WTC11 (cell line): ENCODE measurements at regions not wholly inside any gene's neighbourhood (a gene's known extent, or its start where the extent isn't known, plus 50 kb on each side); places are given as distances from the start of the nearest gene placed in this dataset.

Source experiments
- ATAC-seq: fragments of 200-7000 bp; cut with Tn5 transposase; 2 replicates; pipeline ENCODE4 v1.10.0; 2021; ENCODE audit warnings: mild to moderate bottlenecking, moderate library complexity
- CTCF ChIA-PET: fragments of 300-600 bp; sonication (Branson Sonifier 250); formaldehyde crosslinking; loops from one replicate; lab custom pipeline; 2021; ENCODE audit warnings: antibody characterized with exemption; lab: Charles Lee
- POLR2A ChIA-PET: fragments of 350-600 bp; sonication (Branson Sonifier 250); formaldehyde crosslinking; loops from one replicate; lab custom pipeline; 2021; ENCODE audit warnings: antibody characterized with exemption; lab: Charles Lee
- DNase-seq: peaks from one replicate; pipeline ENCODE4 v3.0.0; 2021; ENCODE audit warnings: low spot score
- H3K27ac Mint-ChIP-seq: 2 replicates; pipeline ENCODE4 v1.8.0; 2021; ENCODE audit warnings: mixed read lengths
- H3K27me3 Mint-ChIP-seq: 2 replicates; pipeline ENCODE4 v1.8.0; 2021; ENCODE audit warnings: low read depth, mild to moderate bottlenecking, moderate library complexity, mixed read lengths
- H3K36me3 Mint-ChIP-seq: 2 replicates; pipeline ENCODE4 v1.8.0; 2021; ENCODE audit warnings: mixed read lengths
- H3K4me1 Mint-ChIP-seq: 2 replicates; pipeline ENCODE4 v1.8.0; 2022; ENCODE audit warnings: mixed read lengths
- H3K4me3 Mint-ChIP-seq: 2 replicates; pipeline ENCODE4 v1.8.0; 2021; ENCODE audit warnings: mild to moderate bottlenecking, moderate library complexity, mixed read lengths
- H3K9me3 Mint-ChIP-seq: 2 replicates; pipeline ENCODE4 v1.8.0; 2021; ENCODE audit warnings: mixed read lengths
- AFF4 ChIP-seq: sonication (generic); formaldehyde crosslinking; IDR thresholded peaks from 2 replicates; pipeline ENCODE4 v1.8.1; 2023; ENCODE audit warnings: mild to moderate bottlenecking, missing genetic modification reagents, borderline replicate concordance
- AR ChIP-seq: fragments of 250-450 bp; sonication (Bioruptor Pico); IDR thresholded peaks from 2 replicates; pipeline ENCODE4 v1.9.0; 2021; ENCODE audit warnings: mild to moderate bottlenecking
- ATF3 ChIP-seq: sonication (generic); formaldehyde crosslinking; conservative IDR thresholded peaks from 2 replicates; pipeline ENCODE4 v1.8.1; 2022; ENCODE audit warnings: mild to moderate bottlenecking, missing genetic modification reagents
- E2F5 ChIP-seq: sonication (generic); formaldehyde crosslinking; IDR thresholded peaks from 2 replicates; pipeline ENCODE4 v1.8.1; 2022; ENCODE audit warnings: mild to moderate bottlenecking, moderate library complexity, missing genetic modification reagents
- ERG ChIP-seq: fragments of 250-450 bp; sonication (Bioruptor Pico); IDR thresholded peaks from 2 replicates; pipeline ENCODE4 v1.8.0; 2021; ENCODE audit warnings: mild to moderate bottlenecking
- ETV6 ChIP-seq: sonication (generic); formaldehyde crosslinking; IDR thresholded peaks from 2 replicates; pipeline ENCODE4 v1.8.1; 2022; ENCODE audit warnings: mild to moderate bottlenecking, missing genetic modification reagents
- FOXJ3 ChIP-seq: sonication (generic); formaldehyde crosslinking; IDR thresholded peaks from 2 replicates; pipeline ENCODE4 v1.9.0; 2021; ENCODE audit warnings: missing genetic modification reagents, mild to moderate bottlenecking, borderline replicate concordance
- FOXK1 ChIP-seq: sonication (generic); formaldehyde crosslinking; IDR thresholded peaks from 2 replicates; pipeline ENCODE4 v1.8.0; 2022; ENCODE audit warnings: mild to moderate bottlenecking, moderate library complexity, missing genetic modification reagents
- HMGXB4 ChIP-seq: sonication (generic); formaldehyde crosslinking; IDR thresholded peaks from 2 replicates; pipeline ENCODE4 v1.8.1; 2023; ENCODE audit warnings: mild to moderate bottlenecking, moderate library complexity, missing genetic modification reagents
- JUN ChIP-seq: sonication (generic); formaldehyde crosslinking; IDR thresholded peaks from 2 replicates; pipeline ENCODE4 v1.8.0; 2023; ENCODE audit warnings: mild to moderate bottlenecking, missing genetic modification reagents
- MAX ChIP-seq: sonication (generic); formaldehyde crosslinking; IDR thresholded peaks from 2 replicates; pipeline ENCODE4 v1.8.0; 2022; ENCODE audit warnings: mild to moderate bottlenecking, missing genetic modification reagents
- MYBL2 ChIP-seq: sonication (generic); formaldehyde crosslinking; IDR thresholded peaks from 2 replicates; pipeline ENCODE4 v1.8.1; 2023; ENCODE audit warnings: mild to moderate bottlenecking, moderate library complexity, missing genetic modification reagents
- NFATC4 ChIP-seq: fragments of 250-450 bp; sonication (Bioruptor Pico); IDR thresholded peaks from 2 replicates; pipeline ENCODE4 v1.9.0; 2021; ENCODE audit warnings: mild to moderate bottlenecking
- OVOL2 ChIP-seq: fragments of 250-450 bp; sonication (Bioruptor Pico); IDR thresholded peaks from 2 replicates; pipeline ENCODE4 v1.9.0; 2021; ENCODE audit warnings: mild to moderate bottlenecking, borderline replicate concordance
- SMAD4 ChIP-seq: sonication (generic); formaldehyde crosslinking; IDR thresholded peaks from 2 replicates; pipeline ENCODE4 v1.8.0; 2022; ENCODE audit warnings: mild to moderate bottlenecking, missing genetic modification reagents
- SOX15 ChIP-seq: fragments of 250-450 bp; sonication (Bioruptor Pico); IDR thresholded peaks from 2 replicates; pipeline ENCODE4 v1.9.0; 2021; ENCODE audit warnings: mild to moderate bottlenecking
- SP1 ChIP-seq: sonication (generic); formaldehyde crosslinking; conservative IDR thresholded peaks from 2 replicates; pipeline ENCODE4 v1.8.1; 2022; ENCODE audit warnings: missing genetic modification reagents
- TEAD4 ChIP-seq: sonication (generic); formaldehyde crosslinking; IDR thresholded peaks from 2 replicates; pipeline ENCODE4 v1.8.0; 2022; ENCODE audit warnings: mild to moderate bottlenecking, missing genetic modification reagents
- TP53 ChIP-seq: sonication (generic); formaldehyde crosslinking; IDR thresholded peaks from 2 replicates; pipeline ENCODE4 v1.8.1; 2023; ENCODE audit warnings: mild to moderate bottlenecking, missing genetic modification reagents
- ZMAT4 ChIP-seq: fragments of 250-450 bp; sonication (Bioruptor Pico); IDR thresholded peaks from 2 replicates; pipeline ENCODE4 v1.9.0; 2021; ENCODE audit warnings: mild to moderate bottlenecking
- ZNF219 ChIP-seq: sonication (generic); formaldehyde crosslinking; IDR thresholded peaks from 2 replicates; pipeline ENCODE4 v1.8.0; 2023; ENCODE audit warnings: missing genetic modification reagents, mild to moderate bottlenecking, borderline replicate concordance
- ZNF232 ChIP-seq: sonication (generic); formaldehyde crosslinking; IDR thresholded peaks from 2 replicates; pipeline ENCODE4 v1.8.0; 2022; ENCODE audit warnings: mild to moderate bottlenecking, missing genetic modification reagents

GRCh38 chr10:29856295-29856694 lies 203.1 kb downstream of the JCAD start:
- ChIA-PET POLR2A (no interaction called here), CTCF (no interaction called here)
- Mint-ChIP-seq H3K4me3 (no peak overlapping the region), H3K27me3 (no peaks in the 10 kb centered on the region), H3K4me1 (peaks cover 6% of the 10 kb centered on the region), H3K27ac (no peak overlapping the region)
- no peak for ATAC-seq
- TF ChIP-seq AFF4 (CRISPR knock-in tag) (no peak), NFATC4 (no peak), FOXJ3 (CRISPR knock-in tag) (no peak), SMAD4 (no peak), MAX (no peak), OVOL2 (CRISPR knock-in tag) (no peak), AR (CRISPR knock-in tag) (no peak), MYBL2 (no peak), TEAD4 (CRISPR knock-in tag) (no peak)
- TF ChIP-seq, all 79 proteins: peak for 0
- DNase-seq, result no peak
- no peaks in the 10 kb centered on the region for H3K36me3 Mint-ChIP-seq
- H3K9me3 Mint-ChIP-seq, result no peaks in the 10 kb centered on the region

- ATAC-seq, result no peak
- H3K36me3 Mint-ChIP-seq, result no peaks in the 10 kb centered on the region
- H3K27ac Mint-ChIP-seq, result no peak overlapping the region
- DNase-seq, result no peak
- ChIA-PET CTCF (no interaction called here), POLR2A (no interaction called here)
- no peaks in the 10 kb centered on the region for H3K9me3 Mint-ChIP-seq
- H3K27me3 Mint-ChIP-seq, result no peaks in the 10 kb centered on the region
- no peak for TF ChIP-seq SMAD4
- TF ChIP-seq, all 79 proteins: peak for 0
- Mint-ChIP-seq H3K4me1 (peaks cover 6% of the 10 kb centered on the region), H3K4me3 (no peak overlapping the region)
Measured at GRCh38 chr10:29853913-29854312, 205.5 kb downstream of the JCAD start.

GRCh38 chr10:29851241-29851640 lies 208.1 kb downstream of the JCAD start:
- no peak for ATAC-seq
- H3K27ac Mint-ChIP-seq, result no peak overlapping the region
- no peak for TF ChIP-seq ETV6 (CRISPR knock-in tag)
- TF ChIP-seq E2F5 (CRISPR knock-in tag), result no peak
- no peak for TF ChIP-seq SP1 (CRISPR knock-in tag)
- TF ChIP-seq HMGXB4 (CRISPR knock-in tag), result no peak
- TF ChIP-seq JUN (CRISPR knock-in tag), result no peak
- no peak for TF ChIP-seq FOXK1 (CRISPR knock-in tag)
- TF ChIP-seq ATF3 (CRISPR knock-in tag), result no peak
- TF ChIP-seq SOX15 (CRISPR knock-in tag), result no peak
- TF ChIP-seq ZNF232 (CRISPR knock-in tag), result no peak
- no peak for TF ChIP-seq ZMAT4 (CRISPR knock-in tag)
- no peak for TF ChIP-seq TP53
- no peak for TF ChIP-seq ZNF219 (CRISPR knock-in tag)
- TF ChIP-seq FOXJ3 (CRISPR knock-in tag), result no peak
- TF ChIP-seq ERG (CRISPR knock-in tag), result no peak

More at GRCh38 chr10:29851241-29851640, 208.1 kb downstream of the JCAD start:
- POLR2A ChIA-PET, result no interaction called here
- H3K4me3 Mint-ChIP-seq, result no peak overlapping the region
- no peaks in the 10 kb centered on the region for H3K9me3 Mint-ChIP-seq
- CTCF ChIA-PET, result no interaction called here
- no peak for DNase-seq
- H3K4me1 Mint-ChIP-seq, result no peaks in the 10 kb centered on the region
- no peaks in the 10 kb centered on the region for H3K36me3 Mint-ChIP-seq
- H3K27me3 Mint-ChIP-seq, result no peaks in the 10 kb centered on the region
